Breast epithelium (tissue), 3 donors: ENCODE measurements at regions not wholly inside any gene's neighbourhood (a gene's known extent, or its start where the extent isn't known, plus 50 kb on each side); places are given as distances from the start of the nearest gene placed in this dataset.

Experiments
- POLR2A ChIP-seq: fragments of 450-650 bp; IDR thresholded peaks from one replicate; pipeline ENCODE4 v1.6.1; 2016; ENCODE audit warnings: antibody characterized with exemption, mild to moderate bottlenecking, moderate library complexity
- POLR2AphosphoS5 ChIP-seq, 3 donors: sonication (generic); formaldehyde crosslinking; IDR thresholded peaks; one replicate each; pipeline ENCODE4 v1.6.1; 2017; ENCODE audit warnings: antibody characterized with exemption in 3 of 3
- TF ChIP-seq, protein P1 (sequence below), 3 donors: fragments of 450-650 bp; IDR thresholded peaks; one replicate each; pipeline ENCODE4 v1.5.1; 2016 to 2017; ENCODE audit warnings: antibody characterized with exemption in 3 of 3, mild to moderate bottlenecking in 3 of 3, moderate library complexity in 3 of 3

DNA sequence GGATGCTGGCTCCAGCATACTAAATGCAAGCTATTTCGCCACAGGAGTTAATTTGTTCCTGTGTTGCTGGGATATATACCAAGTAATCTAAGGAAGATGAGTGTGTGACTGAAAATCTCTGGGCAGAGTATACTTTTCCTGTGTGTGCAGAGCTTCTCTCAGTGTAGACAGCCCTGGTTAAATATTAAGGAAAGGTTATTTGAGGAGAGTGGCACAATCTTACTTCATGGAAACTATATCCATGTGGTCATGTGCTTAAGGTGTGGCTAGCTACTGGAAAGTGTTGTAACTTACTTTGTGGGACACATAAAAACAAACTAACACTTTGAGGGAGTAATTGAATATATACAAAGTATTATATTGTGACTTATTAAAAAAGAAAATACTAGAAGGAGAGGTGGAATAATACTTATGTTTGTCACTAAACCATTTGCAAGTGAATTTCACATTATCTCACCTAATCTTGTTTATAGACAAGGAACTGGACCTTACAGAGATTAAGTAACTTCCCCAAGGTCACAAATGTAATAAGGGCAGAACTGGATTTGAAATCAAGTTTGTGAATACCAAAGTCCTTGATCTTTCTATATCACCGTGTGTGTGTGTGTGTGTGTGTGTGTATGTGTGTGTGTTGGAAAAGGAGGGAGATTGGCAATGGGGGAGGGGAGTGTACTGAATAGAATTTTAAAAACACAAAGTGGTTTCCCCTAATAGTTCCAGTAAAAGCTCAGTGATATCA is 408.2 kb upstream of the NR3C2 start:
- TF ChIP-seq POLR2A (no peak), POLR2AphosphoS5 (IDR thresholded peaks at IDR 0.05) (no peak)
- TF ChIP-seq, protein P1, sequence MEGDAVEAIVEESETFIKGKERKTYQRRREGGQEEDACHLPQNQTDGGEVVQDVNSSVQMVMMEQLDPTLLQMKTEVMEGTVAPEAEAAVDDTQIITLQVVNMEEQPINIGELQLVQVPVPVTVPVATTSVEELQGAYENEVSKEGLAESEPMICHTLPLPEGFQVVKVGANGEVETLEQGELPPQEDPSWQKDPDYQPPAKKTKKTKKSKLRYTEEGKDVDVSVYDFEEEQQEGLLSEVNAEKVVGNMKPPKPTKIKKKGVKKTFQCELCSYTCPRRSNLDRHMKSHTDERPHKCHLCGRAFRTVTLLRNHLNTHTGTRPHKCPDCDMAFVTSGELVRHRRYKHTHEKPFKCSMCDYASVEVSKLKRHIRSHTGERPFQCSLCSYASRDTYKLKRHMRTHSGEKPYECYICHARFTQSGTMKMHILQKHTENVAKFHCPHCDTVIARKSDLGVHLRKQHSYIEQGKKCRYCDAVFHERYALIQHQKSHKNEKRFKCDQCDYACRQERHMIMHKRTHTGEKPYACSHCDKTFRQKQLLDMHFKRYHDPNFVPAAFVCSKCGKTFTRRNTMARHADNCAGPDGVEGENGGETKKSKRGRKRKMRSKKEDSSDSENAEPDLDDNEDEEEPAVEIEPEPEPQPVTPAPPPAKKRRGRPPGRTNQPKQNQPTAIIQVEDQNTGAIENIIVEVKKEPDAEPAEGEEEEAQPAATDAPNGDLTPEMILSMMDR (IDR thresholded peaks at IDR 0.05) = no peak
